GM19395 (cell line): ENCODE measurements at regions not wholly inside any gene's neighbourhood (a gene's known extent, or its start where the extent isn't known, plus 50 kb on each side); places are given as distances from the start of the nearest gene placed in this dataset.
"Not testable (repeated sequence)": the region's sequence is repeated elsewhere in the genome, so short reads cannot be mapped to it uniquely, and the experiment has no call there.

Experiments used
- ATAC-seq: cut with Tn5 transposase; IDR thresholded peaks from one replicate; pipeline ENCODE4 v1.9.1; 2021; ENCODE audit warnings: mild to moderate bottlenecking, moderate library complexity; ENCODE audit not compliant: unreplicated experiment

DNA sequence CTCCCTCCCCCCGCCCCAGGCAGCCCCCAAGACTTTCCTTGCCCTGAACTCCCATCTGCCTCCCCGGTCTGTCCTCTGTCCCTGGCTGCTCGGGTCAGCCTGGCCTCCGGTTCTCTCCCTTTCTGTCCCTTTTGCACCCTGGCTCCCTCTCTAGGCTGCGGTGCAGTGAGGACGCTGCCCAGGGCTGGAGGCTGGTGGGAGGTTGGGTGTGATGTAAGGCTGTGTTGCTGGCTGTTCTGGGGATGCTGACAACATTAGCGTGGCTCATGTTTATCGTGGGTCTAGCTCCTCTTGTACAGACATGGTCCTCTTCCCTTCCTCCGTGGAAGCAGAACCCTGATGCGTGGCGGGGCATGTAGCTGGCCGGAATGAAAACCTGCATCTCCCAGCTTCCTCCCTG, 357.5 kb downstream of the CNTNAP3B start:
- ATAC-seq = not testable (repeated sequence)

- ATAC-seq = not testable (repeated sequence)
These were observed 374.4 kb downstream of the CNTNAP3B start for GRCh38 chr9:41754822-41755221.

- not testable (repeated sequence) for ATAC-seq
These were observed 374.8 kb downstream of the CNTNAP3B start for GRCh38 chr9:41754403-41754802.

DNA sequence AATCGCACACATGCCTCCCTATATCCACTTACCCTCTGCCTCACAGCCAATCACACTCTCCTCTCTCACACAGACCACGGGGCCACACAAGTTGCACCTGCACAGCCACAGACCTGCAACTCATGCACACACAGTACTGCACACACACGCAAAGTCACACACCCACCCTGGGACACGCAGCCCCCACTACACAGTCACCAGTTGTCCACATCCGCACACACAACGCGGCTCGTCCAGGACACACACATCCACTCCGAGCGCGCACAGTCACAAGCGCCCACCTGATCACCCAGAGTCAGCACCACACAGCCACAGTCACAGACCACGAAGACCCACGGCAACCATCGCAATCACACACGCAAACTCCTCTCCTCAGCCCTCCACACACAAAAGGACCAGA, 387.3 kb downstream of the CNTNAP3B start:
- not testable (repeated sequence) for ATAC-seq

- not testable (repeated sequence) for ATAC-seq
These were observed 388.1 kb downstream of the CNTNAP3B start for GRCh38 chr9:41741173-41741572.

DNA sequence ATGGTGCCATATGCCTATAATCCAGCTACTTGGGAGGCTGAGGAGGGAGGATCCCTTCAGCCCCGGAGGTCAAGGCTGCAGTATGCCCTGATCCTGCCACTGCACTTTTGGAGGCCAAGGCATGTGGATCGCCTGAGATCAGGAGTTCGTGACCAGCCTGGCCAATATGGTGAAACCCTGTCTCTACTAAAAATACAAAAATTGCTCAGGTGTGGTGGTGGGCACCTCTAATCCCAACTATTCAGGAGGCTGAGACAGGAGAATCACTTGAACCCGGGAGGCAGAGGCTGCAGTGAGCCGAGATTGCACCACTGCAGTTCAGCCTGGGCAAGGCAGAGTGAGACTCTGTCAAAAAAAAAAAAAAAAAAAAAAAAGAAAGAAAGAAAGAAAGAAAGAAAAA, 390.5 kb downstream of the CNTNAP3B start:
- ATAC-seq = not testable (repeated sequence)

GRCh38 chr9:41699190-41699589, 430.0 kb downstream of the CNTNAP3B start:
- ATAC-seq = not testable (repeated sequence)

- ATAC-seq = not testable (repeated sequence)
These were observed 432.1 kb downstream of the CNTNAP3B start for GRCh38 chr9:41697080-41697479.

GRCh38 chr9:41679312-41679711, 449.9 kb downstream of the CNTNAP3B start:
- ATAC-seq = not testable (repeated sequence)

DNA sequence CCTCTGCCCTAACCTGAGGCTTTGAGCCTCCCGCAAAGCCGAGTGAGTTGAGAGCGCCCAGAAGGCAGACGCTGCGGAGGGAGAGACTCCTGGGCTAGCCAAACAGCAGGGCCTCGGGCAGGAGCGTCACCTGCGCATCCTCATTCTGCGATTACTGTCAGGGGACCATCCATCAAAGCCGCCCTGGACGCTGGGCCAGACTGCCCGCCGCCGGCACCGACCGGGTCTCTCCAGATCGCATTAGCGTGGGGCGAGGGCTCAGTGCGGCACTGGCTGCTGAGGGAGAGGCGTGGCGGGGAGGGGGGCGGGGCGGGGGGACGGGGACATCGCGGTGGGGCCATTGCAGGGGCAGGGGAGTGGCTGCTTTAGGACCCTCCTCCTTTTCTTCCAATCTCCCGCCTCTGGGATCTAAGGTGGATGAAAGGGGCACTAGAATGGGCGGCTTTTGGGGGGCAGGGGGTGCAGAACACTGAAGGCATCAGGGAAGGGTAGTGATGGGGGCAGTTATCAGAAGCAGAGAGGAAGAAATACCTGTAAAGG, 465.7 kb downstream of the CNTNAP3B start:
- not testable (repeated sequence) for ATAC-seq

DNA sequence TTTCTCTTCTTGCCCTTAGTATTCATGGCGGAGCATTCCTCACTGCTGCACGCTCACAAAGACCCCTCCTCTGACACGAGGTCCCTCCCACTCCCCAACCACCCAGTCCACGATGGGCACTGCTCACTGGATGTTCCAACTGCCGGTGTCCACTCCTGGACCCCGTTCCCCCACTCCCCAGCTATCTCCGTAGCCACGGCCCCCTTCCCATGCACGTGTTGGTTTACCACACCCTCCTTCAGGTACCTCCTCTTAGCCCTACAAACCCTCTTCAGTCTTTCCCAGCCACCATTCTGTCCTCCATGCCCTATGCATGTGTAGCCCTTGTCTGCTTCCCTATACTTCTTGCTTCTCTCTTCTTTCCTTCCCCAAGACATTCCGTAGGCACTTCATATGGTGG, 469.6 kb upstream of the ZNG1F start:
- not testable (repeated sequence) for ATAC-seq

DNA sequence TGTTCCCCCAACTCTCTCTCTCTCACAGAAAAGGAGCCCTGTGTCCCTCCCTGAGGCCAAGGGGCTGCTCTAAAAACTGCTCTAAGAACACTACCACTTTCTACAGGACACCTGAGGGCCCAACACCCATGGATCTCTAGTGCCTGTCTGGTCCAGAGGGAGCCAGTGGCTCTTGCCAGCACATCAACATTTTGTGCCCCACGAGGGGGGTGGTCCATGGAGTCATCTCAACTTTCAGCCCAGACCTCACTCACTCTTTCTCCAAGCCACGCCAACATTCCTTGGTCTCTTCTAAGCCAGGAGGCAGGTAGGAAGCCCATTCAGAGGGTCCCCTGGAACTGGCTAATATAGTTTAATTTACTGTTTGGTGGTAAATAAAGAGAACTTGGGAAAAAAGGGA, 469.0 kb upstream of the ZNG1F start:
- ATAC-seq = not testable (repeated sequence)

DNA sequence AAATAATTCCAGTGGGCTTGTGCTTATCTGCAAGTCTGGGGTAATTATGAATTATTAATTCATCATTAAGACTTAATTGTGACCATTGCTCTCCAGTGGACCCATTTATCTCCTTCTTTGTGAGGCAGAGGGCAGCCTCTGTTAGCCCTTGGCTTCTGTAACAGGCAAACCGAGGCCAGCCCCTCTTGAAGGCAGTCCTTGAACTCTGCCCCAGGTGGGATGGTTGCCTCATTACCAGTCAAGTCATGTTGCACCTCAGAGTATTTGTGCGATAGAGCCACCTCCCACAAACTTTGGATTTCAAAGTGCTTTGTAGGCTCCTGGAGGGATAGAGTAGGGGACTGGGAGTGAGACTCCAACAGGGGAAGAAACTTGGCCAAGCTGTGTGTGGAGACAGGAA, 468.0 kb upstream of the ZNG1F start:
- ATAC-seq = not testable (repeated sequence)

GRCh38 chr9:41655071-41655554, 466.0 kb upstream of the ZNG1F start:
- ATAC-seq = not testable (repeated sequence)

- ATAC-seq = not testable (repeated sequence)
These were observed 465.2 kb upstream of the ZNG1F start for GRCh38 chr9:41654349-41654748.

GRCh38 chr9:41653560-41654340, 464.6 kb upstream of the ZNG1F start:
- not testable (repeated sequence) for ATAC-seq

GRCh38 chr9:41652800-41653199, 463.7 kb upstream of the ZNG1F start:
- ATAC-seq = not testable (repeated sequence)

GRCh38 chr9:41652100-41652713, 463.1 kb upstream of the ZNG1F start:
- ATAC-seq = not testable (repeated sequence)

GRCh38 chr9:41650086-41650485, 461.0 kb upstream of the ZNG1F start:
- ATAC-seq = not testable (repeated sequence)

DNA sequence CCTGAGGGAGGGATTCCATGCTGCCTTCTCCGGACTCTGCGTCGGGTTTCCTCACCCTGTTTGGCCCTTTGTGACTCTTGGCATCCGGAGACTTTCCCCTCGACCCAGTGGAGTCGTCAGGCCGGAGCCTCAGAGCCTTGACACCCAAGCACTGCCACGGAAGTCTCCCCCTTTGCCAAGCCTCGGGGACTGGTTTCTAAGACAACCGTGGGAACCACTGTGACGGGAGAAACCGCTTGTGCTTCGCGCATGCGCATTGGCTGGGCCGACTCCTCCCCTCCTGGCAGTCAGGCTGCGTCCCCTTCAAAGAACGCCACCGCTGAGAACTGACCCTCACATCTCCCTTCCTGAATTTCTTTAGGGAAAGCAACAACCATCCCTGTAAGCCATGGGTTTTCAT, 459.4 kb upstream of the ZNG1F start:
- not testable (repeated sequence) for ATAC-seq

DNA sequence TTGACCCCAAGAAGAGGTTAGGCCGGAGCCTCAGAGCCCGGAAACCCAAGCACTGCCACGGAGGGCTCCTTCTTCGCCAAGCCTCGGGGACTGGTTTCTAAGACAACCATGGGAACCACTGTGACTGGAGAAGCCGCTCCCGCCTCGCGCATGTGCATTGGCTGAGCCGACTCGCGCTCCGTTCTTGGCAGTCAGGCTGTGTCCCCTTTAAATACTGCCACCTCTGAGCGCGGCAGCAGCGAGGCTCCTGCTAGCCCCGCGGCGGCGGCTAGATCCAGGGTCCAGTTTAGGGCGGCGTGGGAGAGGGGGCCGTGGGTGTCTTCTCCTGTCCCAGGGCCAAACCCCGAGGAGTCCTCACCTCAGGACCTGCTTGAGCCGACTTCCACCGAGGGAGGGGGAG, 457.1 kb upstream of the ZNG1F start:
- not testable (repeated sequence) for ATAC-seq
